Smooth muscle cell (in vitro differentiated cells): ENCODE measurements at regions not wholly inside any gene's neighbourhood (a gene's known extent, or its start where the extent isn't known, plus 50 kb on each side); places are given as distances from the start of the nearest gene placed in this dataset.
"Not testable (repeated sequence)": the region's sequence is repeated elsewhere in the genome, so short reads cannot be mapped to it uniquely, and the experiment has no call there.

Source experiments
- DNase-seq: peaks from one replicate; lab custom pipeline; 2025; ENCODE audit not compliant: unreplicated experiment; lab: John Stamatoyannopoulos, UW
- H2AFZ ChIP-seq: fragments of 200-600 bp; sonication (generic); 2 replicates; pipeline ENCODE4 v1.6.0; 2016; ENCODE audit warnings: antibody characterized with exemption, low read depth, mild to moderate bottlenecking
- H3F3A ChIP-seq: fragments of 200-600 bp; sonication (generic); 2 replicates; pipeline ENCODE4 v1.6.0; 2017; ENCODE audit warnings: antibody characterized with exemption, low read depth
- H3K27ac ChIP-seq: fragments of 200-600 bp; sonication (generic); 2 replicates; pipeline ENCODE4 v1.5.1; 2016; ENCODE audit warnings: low read depth, mild to moderate bottlenecking
- H3K27me3 ChIP-seq: fragments of 200-600 bp; sonication (generic); 2 replicates; pipeline ENCODE4 v1.6.1; 2016; ENCODE audit warnings: low read depth, mild to moderate bottlenecking
- H3K36me3 ChIP-seq: fragments of 200-600 bp; sonication (generic); 2 replicates; pipeline ENCODE4 v1.5.1; 2016; ENCODE audit warnings: low read depth
- H3K4me1 ChIP-seq: fragments of 200-600 bp; sonication (generic); 2 replicates; pipeline ENCODE4 v1.5.1; 2016; ENCODE audit warnings: low read depth
- H3K4me2 ChIP-seq: fragments of 200-600 bp; sonication (generic); 2 replicates; pipeline ENCODE4 v1.6.0; 2016; ENCODE audit warnings: mild to moderate bottlenecking
- H3K4me3 ChIP-seq: fragments of 200-600 bp; sonication (generic); 2 replicates; pipeline ENCODE4 v1.5.1; 2016; ENCODE audit warnings: mild to moderate bottlenecking
- H3K79me2 ChIP-seq: fragments of 200-600 bp; sonication (generic); 2 replicates; pipeline ENCODE4 v1.6.0; 2016; ENCODE audit warnings: low read depth, mild to moderate bottlenecking
- H3K9ac ChIP-seq: fragments of 200-600 bp; sonication (generic); 2 replicates; pipeline ENCODE4 v1.6.0; 2016; ENCODE audit warnings: low read depth
- H3K9me3 ChIP-seq: fragments of 200-600 bp; sonication (generic); replicated peaks from 2 replicates; pipeline ENCODE4 v1.5.1; 2016; ENCODE audit warnings: low read depth
- H4K20me1 ChIP-seq: fragments of 200-600 bp; sonication (generic); 2 replicates; pipeline ENCODE4 v1.6.0; 2016; ENCODE audit warnings: low read depth
- WGBS: methylation state at CpG from one replicate; pipeline ENCODE4 v1.1.7; 2016; ENCODE audit warnings: low lambda C conversion rate; 5-methylcytosine and 5-hydroxymethylcytosine counted together
- TF ChIP-seq, protein P1 (sequence below): fragments of 200-600 bp; sonication (generic); IDR thresholded peaks from 2 replicates; pipeline ENCODE4 v1.5.1; 2017; ENCODE audit warnings: borderline replicate concordance, mild to moderate bottlenecking, antibody characterized with exemption; ENCODE audit not compliant: insufficient read depth, poor library complexity, severe bottlenecking

DNA sequence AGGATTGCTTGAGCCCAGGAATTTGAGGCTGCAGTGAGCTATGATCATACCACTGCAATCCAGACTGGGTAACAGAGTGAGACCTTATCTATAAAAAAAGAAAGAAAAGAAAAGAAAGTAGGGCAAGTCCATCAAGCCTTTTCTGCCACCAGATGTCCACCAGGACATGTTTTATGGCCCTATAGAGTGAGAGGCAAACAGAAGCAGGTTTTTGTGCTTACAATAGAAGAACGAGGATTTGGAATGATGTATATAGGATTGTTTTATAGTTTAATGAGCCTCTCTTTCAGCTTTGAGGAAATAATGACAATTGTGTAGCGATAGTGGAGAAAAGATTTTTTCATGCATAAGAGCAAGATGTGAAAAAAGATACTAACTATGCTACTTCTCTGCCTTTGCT lies 480.5 kb downstream of the KLF12 start:
- no peak overlapping the region for H3K4me2 ChIP-seq
- H3K27ac ChIP-seq: no peak overlapping the region
- H3K9ac ChIP-seq: no peak overlapping the region
- WGBS: 87% methylated on average over 2 of the region's 2 CpGs
- H3F3A ChIP-seq: no peaks in the 10 kb centered on the region
- H3K79me2 ChIP-seq: no peaks in the 10 kb centered on the region
- H4K20me1 ChIP-seq: no peaks in the 10 kb centered on the region
- no peaks in the 10 kb centered on the region for H3K36me3 ChIP-seq
- TF ChIP-seq, protein P1, sequence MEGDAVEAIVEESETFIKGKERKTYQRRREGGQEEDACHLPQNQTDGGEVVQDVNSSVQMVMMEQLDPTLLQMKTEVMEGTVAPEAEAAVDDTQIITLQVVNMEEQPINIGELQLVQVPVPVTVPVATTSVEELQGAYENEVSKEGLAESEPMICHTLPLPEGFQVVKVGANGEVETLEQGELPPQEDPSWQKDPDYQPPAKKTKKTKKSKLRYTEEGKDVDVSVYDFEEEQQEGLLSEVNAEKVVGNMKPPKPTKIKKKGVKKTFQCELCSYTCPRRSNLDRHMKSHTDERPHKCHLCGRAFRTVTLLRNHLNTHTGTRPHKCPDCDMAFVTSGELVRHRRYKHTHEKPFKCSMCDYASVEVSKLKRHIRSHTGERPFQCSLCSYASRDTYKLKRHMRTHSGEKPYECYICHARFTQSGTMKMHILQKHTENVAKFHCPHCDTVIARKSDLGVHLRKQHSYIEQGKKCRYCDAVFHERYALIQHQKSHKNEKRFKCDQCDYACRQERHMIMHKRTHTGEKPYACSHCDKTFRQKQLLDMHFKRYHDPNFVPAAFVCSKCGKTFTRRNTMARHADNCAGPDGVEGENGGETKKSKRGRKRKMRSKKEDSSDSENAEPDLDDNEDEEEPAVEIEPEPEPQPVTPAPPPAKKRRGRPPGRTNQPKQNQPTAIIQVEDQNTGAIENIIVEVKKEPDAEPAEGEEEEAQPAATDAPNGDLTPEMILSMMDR: no peak
- H2AFZ ChIP-seq: no peak overlapping the region
- no peak for DNase-seq
- H3K9me3 ChIP-seq: no peaks in the 10 kb centered on the region
- H3K4me3 ChIP-seq: no peak overlapping the region
- H3K4me1 ChIP-seq: no peaks in the 10 kb centered on the region
- no peaks in the 10 kb centered on the region for H3K27me3 ChIP-seq

DNA sequence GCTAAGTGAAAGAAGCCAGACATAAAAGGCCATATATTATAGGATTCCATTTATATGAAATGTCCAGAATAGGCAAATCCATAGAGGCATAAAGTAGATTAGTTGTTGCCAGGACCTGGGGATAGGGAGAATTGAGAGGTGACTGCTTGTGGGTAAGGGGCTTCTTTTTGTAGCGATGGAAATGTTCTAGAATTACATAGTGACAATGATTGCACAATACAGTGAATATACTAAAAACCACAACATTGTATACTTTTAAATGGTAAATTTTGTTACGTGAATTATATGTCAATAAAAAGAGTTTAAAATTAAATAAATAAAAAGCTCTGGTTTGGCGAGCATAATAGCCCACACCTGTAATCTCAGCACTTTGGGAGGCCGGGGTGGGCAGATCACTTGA lies 486.8 kb downstream of the KLF12 start:
- no peak for DNase-seq
- Histone ChIP-seq H3F3A (no peaks in the 10 kb centered on the region), H3K9ac (no peak overlapping the region), H3K4me3 (no peak overlapping the region), H3K9me3 (no peaks in the 10 kb centered on the region), H3K4me1 (no peaks in the 10 kb centered on the region), H3K4me2 (no peak overlapping the region), H2AFZ (no peak overlapping the region), H4K20me1 (no peaks in the 10 kb centered on the region), H3K27me3 (no peaks in the 10 kb centered on the region), H3K36me3 (no peaks in the 10 kb centered on the region), H3K79me2 (no peaks in the 10 kb centered on the region), H3K27ac (no peak overlapping the region)
- WGBS: 87% methylated on average over 4 of the region's 4 CpGs
- TF ChIP-seq, protein P1: no peak

DNA sequence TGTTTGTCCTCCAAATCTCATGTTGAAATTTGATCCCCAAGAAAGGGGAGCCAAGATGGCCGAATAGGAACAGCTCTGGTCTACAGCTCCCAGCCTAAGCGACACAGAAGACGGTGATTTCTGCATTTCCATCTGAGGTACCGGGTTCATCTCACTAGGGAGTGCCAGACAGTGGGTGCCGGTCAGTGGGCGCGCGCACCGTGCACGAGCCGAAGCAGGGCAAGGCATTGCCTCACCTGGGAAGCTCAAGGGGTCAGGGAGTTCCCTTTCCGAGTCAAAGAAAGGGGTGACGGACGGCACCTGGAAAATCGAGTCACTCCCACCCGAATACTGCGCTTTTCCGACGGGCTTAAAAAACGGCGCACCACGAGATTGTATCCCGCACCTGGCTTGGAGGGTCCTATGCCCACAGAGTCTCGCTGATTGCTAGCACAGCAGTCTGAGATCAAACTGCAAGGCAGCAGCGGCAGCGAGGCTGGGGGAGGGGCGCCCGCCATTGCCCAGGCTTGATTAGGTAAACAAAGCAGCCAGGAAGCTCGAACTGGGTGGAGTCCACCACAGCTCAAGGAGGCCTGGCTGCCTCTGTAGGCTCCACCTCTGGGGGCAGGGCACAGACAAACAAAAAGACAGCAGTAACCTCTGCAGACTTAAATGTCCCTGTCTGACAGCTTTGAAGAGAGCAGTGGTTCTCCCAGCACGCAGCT lies 493.6 kb downstream of the KLF12 start:
- H3K9me3 ChIP-seq, H3K4me3 ChIP-seq, H4K20me1 ChIP-seq, H3K36me3 ChIP-seq, H3K4me1 ChIP-seq, H3K27me3 ChIP-seq, H3K79me2 ChIP-seq, H2AFZ ChIP-seq, H3K4me2 ChIP-seq, H3K27ac ChIP-seq, H3F3A ChIP-seq, DNase-seq, H3K9ac ChIP-seq: not testable (repeated sequence)
- WGBS: 89% methylated on average over 29 of the region's 30 CpGs

DNA sequence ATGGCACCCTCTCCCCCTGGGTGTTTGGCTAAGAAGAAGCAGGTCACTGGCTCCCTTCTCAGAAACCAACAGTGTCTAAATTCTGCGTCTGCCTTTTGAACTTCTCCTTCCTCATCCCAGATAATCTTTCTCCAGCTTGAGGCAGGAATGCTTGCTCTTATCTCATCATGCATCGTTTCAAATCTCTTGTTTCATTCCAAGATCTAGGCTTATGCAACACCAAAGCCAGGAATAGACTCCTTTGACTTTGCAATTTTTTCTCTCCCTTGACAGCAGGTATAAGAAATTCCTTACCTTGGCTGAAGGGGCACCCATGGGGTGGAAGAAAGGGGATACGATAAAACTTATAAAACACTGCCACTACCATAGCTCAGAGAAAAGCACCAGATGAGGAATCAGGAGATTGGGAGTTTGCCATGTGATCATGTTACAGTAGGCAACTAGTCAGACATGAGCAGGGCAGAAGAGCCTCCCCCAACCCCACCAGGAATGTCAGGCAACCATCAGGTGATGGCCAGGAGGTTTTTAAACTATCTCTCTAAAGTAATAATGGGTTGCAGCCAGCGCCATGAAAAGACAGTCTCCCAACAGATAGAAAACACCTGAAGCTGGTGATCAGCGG lies 498.9 kb downstream of the KLF12 start:
- Histone ChIP-seq H3F3A (no peaks in the 10 kb centered on the region), H3K27ac (no peak overlapping the region), H3K36me3 (no peaks in the 10 kb centered on the region), H3K4me2 (no peak overlapping the region), H3K9ac (no peak overlapping the region), H3K4me3 (no peak overlapping the region), H2AFZ (no peak overlapping the region), H3K9me3 (no peaks in the 10 kb centered on the region), H3K79me2 (no peaks in the 10 kb centered on the region), H3K4me1 (no peaks in the 10 kb centered on the region), H3K27me3 (no peaks in the 10 kb centered on the region), H4K20me1 (no peaks in the 10 kb centered on the region)
- TF ChIP-seq, protein P1: no peak
- WGBS: 76% methylated on average over 5 of the region's 5 CpGs
- DNase-seq: no peak
